GM21390 (cell line): ENCODE measurements at regions not wholly inside any gene's neighbourhood (a gene's known extent, or its start where the extent isn't known, plus 50 kb on each side); places are given as distances from the start of the nearest gene placed in this dataset.

Experiments used
- ATAC-seq: cut with Tn5 transposase; IDR thresholded peaks from one replicate; pipeline ENCODE4 v1.9.1; 2021; ENCODE audit not compliant: unreplicated experiment

GRCh38 chrX:42725196-42725595, 52.8 kb downstream of the PPP1R2C start:
- no peak for ATAC-seq

GRCh38 chrX:42720209-42720608, 57.8 kb downstream of the PPP1R2C start:
- no peak for ATAC-seq

GRCh38 chrX:42715701-42716262, 62.2 kb downstream of the PPP1R2C start:
- no peak for ATAC-seq

- peak; percentile 64 for ATAC-seq
These were observed 62.8 kb downstream of the PPP1R2C start for GRCh38 chrX:42714981-42715700.

- no peak for ATAC-seq
These were observed 67.5 kb downstream of the PPP1R2C start for GRCh38 chrX:42710452-42710851.

GRCh38 chrX:42708222-42708621, 69.7 kb downstream of the PPP1R2C start:
- no peak for ATAC-seq

GRCh38 chrX:42707742-42708141, 70.2 kb downstream of the PPP1R2C start:
- no peak for ATAC-seq

GRCh38 chrX:42704454-42704853, 73.5 kb downstream of the PPP1R2C start:
- no peak for ATAC-seq

- no peak for ATAC-seq
These were observed 80.4 kb downstream of the PPP1R2C start for GRCh38 chrX:42697544-42697943.

- ATAC-seq = no peak
These were observed 81.3 kb downstream of the PPP1R2C start for GRCh38 chrX:42696536-42697124.

- no peak for ATAC-seq
These were observed 82.1 kb downstream of the PPP1R2C start for GRCh38 chrX:42695800-42696358.

GRCh38 chrX:42694260-42694815, 83.6 kb downstream of the PPP1R2C start:
- no peak for ATAC-seq

GRCh38 chrX:42691196-42691595, 86.8 kb downstream of the PPP1R2C start:
- ATAC-seq = no peak

- no peak for ATAC-seq
These were observed 91.3 kb downstream of the PPP1R2C start for GRCh38 chrX:42686706-42687105.

GRCh38 chrX:42686296-42686695, 91.7 kb downstream of the PPP1R2C start:
- ATAC-seq = no peak

- no peak for ATAC-seq
These were observed 93.9 kb downstream of the PPP1R2C start for GRCh38 chrX:42684065-42684464.

GRCh38 chrX:42680666-42681065, 97.3 kb downstream of the PPP1R2C start:
- ATAC-seq = no peak

GRCh38 chrX:42678133-42678532, 99.8 kb downstream of the PPP1R2C start:
- ATAC-seq = no peak

GRCh38 chrX:42673301-42673810, 104.6 kb downstream of the PPP1R2C start:
- ATAC-seq = no peak

GRCh38 chrX:42664680-42665079, 113.3 kb downstream of the PPP1R2C start:
- ATAC-seq = no peak

GRCh38 chrX:42628471-42628870, 149.5 kb downstream of the PPP1R2C start:
- no peak for ATAC-seq

GRCh38 chrX:42627891-42628290, 150.1 kb downstream of the PPP1R2C start:
- ATAC-seq = no peak
